ENCODE measurements at regions not wholly inside any gene's neighbourhood (a gene's known extent, or its start where the extent isn't known, plus 50 kb on each side); places are given as distances from the start of the nearest gene placed in this dataset.
"Not testable (repeated sequence)": the region's sequence is repeated elsewhere in the genome, so short reads cannot be mapped to it uniquely, and the experiment has no call there.

- not testable (repeated sequence) for TF ChIP-seq CTCF, POLR2A (IDR thresholded peaks at IDR 0.05)
Measured at GRCh38 chr17:45673759-45674158, 110.4 kb upstream of the CRHR1 start.

Measured in upper lobe of left lung (tissue), 4 donors.